ENCODE measurements at regions not wholly inside any gene's neighbourhood (a gene's known extent, or its start where the extent isn't known, plus 50 kb on each side); places are given as distances from the start of the nearest gene placed in this dataset.

DNA sequence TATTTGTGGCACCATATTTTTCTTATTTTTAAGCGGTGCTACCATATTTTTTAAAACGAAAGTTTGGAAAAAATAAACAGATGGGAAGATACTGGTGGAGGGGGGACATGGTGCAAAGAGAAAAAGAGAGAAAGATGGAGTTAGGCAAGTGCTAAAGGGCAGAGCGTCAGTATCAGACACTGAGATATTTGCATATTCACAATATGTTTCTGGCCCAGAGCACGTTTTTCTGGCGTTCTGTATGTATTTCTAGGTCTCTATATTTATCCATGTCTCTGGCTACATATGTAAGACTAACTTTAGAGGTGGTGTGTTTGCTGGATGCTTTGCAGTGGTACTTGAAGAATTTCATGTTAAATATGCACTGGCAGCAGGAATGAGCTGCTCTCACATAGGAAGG is 414.0 kb downstream of the TLE4 start:
- ATAC-seq = no peak
- POLR2A ChIA-PET = no interaction called here

DNA sequence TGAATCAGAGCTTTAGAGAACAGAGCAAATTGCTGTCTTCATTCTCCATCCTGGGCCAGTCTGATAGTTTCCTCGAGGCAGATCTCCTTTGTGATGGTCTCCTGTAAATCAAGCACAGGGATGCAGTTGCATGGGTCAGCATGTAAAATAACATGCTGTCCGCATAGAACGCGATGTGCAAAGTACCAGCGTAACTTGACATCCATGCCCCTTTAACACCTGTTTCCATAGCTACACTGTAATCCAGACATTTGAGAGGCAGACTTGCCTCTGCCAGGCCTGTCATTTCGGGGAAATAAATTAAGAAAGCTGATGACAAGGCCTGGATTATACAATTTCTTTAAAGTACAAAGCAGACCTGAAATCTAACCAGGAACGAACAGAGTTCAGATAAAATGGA is 413.5 kb downstream of the TLE4 start:
- Histone ChIP-seq H3K27me3 (ENCODE audit: control insufficient read depth, insufficient read depth, low read length) (no peaks in the 10 kb centered on the region), H3K4me3 (ENCODE audit: low read depth in 2 of 2, low read length in 2 of 2) (no peak overlapping the region), H3K36me3 (ENCODE audit: control insufficient read depth, insufficient read depth, low read length) (no peaks in the 10 kb centered on the region), H3K9me3 (ENCODE audit: control insufficient read depth, insufficient read depth, low read depth, low read length) (no peaks in the 10 kb centered on the region), H3K27ac (ENCODE audit: low read length) (no peak overlapping the region), H3K4me1 (ENCODE audit: control insufficient read depth, insufficient read depth, low read length) (no peaks in the 10 kb centered on the region)
- intact Hi-C loops (cut with micrococcal nuclease; ENCODE audit: unreplicated experiment) = no loop called here
- ATAC-seq (no peak), DNase-seq (ENCODE audit: low read depth, low spot score) (no peak)
- in situ Hi-C loops (cut with HindIII; ENCODE audit: low pct_unique_long_range_greater_than_20kb, low sequenced_read_pairs) = no loop called here
- CTCF ChIA-PET = no interaction called here
- no peak for TF ChIP-seq POLR2AphosphoS5 (IDR thresholded peaks at IDR 0.05; ENCODE audit: low read depth, low read length)
- TF ChIP-seq, protein P1, sequence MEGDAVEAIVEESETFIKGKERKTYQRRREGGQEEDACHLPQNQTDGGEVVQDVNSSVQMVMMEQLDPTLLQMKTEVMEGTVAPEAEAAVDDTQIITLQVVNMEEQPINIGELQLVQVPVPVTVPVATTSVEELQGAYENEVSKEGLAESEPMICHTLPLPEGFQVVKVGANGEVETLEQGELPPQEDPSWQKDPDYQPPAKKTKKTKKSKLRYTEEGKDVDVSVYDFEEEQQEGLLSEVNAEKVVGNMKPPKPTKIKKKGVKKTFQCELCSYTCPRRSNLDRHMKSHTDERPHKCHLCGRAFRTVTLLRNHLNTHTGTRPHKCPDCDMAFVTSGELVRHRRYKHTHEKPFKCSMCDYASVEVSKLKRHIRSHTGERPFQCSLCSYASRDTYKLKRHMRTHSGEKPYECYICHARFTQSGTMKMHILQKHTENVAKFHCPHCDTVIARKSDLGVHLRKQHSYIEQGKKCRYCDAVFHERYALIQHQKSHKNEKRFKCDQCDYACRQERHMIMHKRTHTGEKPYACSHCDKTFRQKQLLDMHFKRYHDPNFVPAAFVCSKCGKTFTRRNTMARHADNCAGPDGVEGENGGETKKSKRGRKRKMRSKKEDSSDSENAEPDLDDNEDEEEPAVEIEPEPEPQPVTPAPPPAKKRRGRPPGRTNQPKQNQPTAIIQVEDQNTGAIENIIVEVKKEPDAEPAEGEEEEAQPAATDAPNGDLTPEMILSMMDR (IDR thresholded peaks at IDR 0.05) = no peak
- TF ChIP-seq, protein P2, sequence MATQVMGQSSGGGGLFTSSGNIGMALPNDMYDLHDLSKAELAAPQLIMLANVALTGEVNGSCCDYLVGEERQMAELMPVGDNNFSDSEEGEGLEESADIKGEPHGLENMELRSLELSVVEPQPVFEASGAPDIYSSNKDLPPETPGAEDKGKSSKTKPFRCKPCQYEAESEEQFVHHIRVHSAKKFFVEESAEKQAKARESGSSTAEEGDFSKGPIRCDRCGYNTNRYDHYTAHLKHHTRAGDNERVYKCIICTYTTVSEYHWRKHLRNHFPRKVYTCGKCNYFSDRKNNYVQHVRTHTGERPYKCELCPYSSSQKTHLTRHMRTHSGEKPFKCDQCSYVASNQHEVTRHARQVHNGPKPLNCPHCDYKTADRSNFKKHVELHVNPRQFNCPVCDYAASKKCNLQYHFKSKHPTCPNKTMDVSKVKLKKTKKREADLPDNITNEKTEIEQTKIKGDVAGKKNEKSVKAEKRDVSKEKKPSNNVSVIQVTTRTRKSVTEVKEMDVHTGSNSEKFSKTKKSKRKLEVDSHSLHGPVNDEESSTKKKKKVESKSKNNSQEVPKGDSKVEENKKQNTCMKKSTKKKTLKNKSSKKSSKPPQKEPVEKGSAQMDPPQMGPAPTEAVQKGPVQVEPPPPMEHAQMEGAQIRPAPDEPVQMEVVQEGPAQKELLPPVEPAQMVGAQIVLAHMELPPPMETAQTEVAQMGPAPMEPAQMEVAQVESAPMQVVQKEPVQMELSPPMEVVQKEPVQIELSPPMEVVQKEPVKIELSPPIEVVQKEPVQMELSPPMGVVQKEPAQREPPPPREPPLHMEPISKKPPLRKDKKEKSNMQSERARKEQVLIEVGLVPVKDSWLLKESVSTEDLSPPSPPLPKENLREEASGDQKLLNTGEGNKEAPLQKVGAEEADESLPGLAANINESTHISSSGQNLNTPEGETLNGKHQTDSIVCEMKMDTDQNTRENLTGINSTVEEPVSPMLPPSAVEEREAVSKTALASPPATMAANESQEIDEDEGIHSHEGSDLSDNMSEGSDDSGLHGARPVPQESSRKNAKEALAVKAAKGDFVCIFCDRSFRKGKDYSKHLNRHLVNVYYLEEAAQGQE (IDR thresholded peaks at IDR 0.05; ENCODE audit: insufficient read depth in 1 of 2, low read depth in 2 of 2, low read length in 1 of 2) = no peak
- no peak for TF ChIP-seq SIN3A (IDR thresholded peaks at IDR 0.05; ENCODE audit: borderline replicate concordance, insufficient read depth, low read depth, low read length)
- no peak for TF ChIP-seq TCF7L2 (IDR thresholded peaks at IDR 0.05; ENCODE audit: low read depth, low read length)
- no TSS peak for BruUV-seq (replicated peaks)
- POLR2A ChIA-PET = no interaction called here

More for the DNA sequence above, 414.0 kb downstream of the TLE4 start:
- H3K9me3 ChIP-seq (ENCODE audit: control insufficient read depth, insufficient read depth, low read depth, low read length) = no peaks in the 10 kb centered on the region
- H3K27me3 ChIP-seq (ENCODE audit: control insufficient read depth, insufficient read depth, low read length) = no peaks in the 10 kb centered on the region
- BruUV-seq (replicated peaks) = no TSS peak
- no peaks in the 10 kb centered on the region for H3K36me3 ChIP-seq (ENCODE audit: control insufficient read depth, insufficient read depth, low read length)
- H3K4me1 ChIP-seq (ENCODE audit: control insufficient read depth, insufficient read depth, low read length) = no peaks in the 10 kb centered on the region
- CTCF ChIA-PET = no interaction called here
- in situ Hi-C loops (cut with HindIII; ENCODE audit: low pct_unique_long_range_greater_than_20kb, low sequenced_read_pairs) (no loop called here), intact Hi-C loops (cut with micrococcal nuclease; ENCODE audit: unreplicated experiment) (no loop called here)
- no peak overlapping the region for H3K27ac ChIP-seq (ENCODE audit: low read length)
- H3K4me3 ChIP-seq (ENCODE audit: low read depth in 2 of 2, low read length in 2 of 2) = no peak overlapping the region
- TF ChIP-seq POLR2AphosphoS5 (IDR thresholded peaks at IDR 0.05; ENCODE audit: low read depth, low read length) (no peak), TCF7L2 (IDR thresholded peaks at IDR 0.05; ENCODE audit: low read depth, low read length) (no peak), SIN3A (IDR thresholded peaks at IDR 0.05; ENCODE audit: borderline replicate concordance, insufficient read depth, low read depth, low read length) (no peak)
- TF ChIP-seq, protein P1 (IDR thresholded peaks at IDR 0.05) = no peak
- TF ChIP-seq, protein P2 (IDR thresholded peaks at IDR 0.05; ENCODE audit: insufficient read depth in 1 of 2, low read depth in 2 of 2, low read length in 1 of 2) = no peak
- DNase-seq (ENCODE audit: low read depth, low spot score) = no peak

Data from Panc1 (cell line).